Uterus (tissue), 2 donors: ENCODE measurements at regions not wholly inside any gene's neighbourhood (a gene's known extent, or its start where the extent isn't known, plus 50 kb on each side); places are given as distances from the start of the nearest gene placed in this dataset.

Source experiments
- CTCF ChIP-seq, 4 experiments: fragments of 200-600 bp in 2 of 4; fragments of 450-650 bp in 2 of 4; sonication (generic) in 2 of 4; IDR thresholded peaks; one replicate each; pipeline ENCODE4 v1.5.1; 2016 to 2019; ENCODE audit warnings: antibody characterized with exemption in 4 of 4, mild to moderate bottlenecking in 2 of 4, moderate library complexity in 1 of 4
- POLR2A ChIP-seq, 2 donors: fragments of 450-650 bp; IDR thresholded peaks; one replicate each; pipeline ENCODE4 v1.6.1; 2016; ENCODE audit warnings: antibody characterized with exemption in 2 of 2, mild to moderate bottlenecking in 1 of 2, moderate library complexity in 1 of 2

- TF ChIP-seq POLR2A (IDR thresholded peaks at IDR 0.05) (no peak), CTCF (IDR thresholded peaks at IDR 0.05) (no peak)
Observed at GRCh38 chr5:5089895-5090649, 50.1 kb upstream of the ADAMTS16 start.
